ENCODE measurements at regions not wholly inside any gene's neighbourhood (a gene's known extent, or its start where the extent isn't known, plus 50 kb on each side); places are given as distances from the start of the nearest gene placed in this dataset.

DNA sequence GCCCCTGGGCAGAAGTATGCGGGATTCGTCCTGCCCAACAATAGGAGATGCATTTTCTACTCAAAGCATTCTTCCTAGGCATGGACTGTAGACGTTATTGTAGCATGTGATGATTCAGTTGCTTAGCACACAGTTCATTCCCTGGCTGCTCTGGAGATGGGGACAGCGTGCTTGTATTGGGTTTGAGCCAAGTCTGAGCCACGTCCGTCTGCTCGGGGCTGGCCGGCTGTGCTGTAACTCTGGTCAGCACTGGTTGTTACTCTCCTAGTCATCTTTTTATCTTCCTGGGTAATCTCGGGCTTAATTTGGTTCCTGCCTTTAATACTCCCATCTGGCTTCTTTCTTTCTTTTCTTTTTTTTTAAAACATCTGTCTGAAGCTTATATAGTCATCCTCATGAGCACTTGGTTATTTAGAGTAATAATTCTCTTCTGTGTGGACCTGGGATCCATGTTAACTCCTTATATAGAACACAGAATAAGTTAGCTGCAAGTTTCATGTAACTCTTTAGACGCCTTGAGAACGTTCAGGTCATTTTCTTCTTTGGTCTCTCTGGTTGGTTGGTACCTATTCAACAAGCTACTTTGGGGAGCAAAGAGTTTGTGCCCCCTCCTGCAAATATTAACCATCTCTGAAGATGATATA, 118.8 kb upstream of the RPS23 start:
- DNase-seq (ENCODE audit: low spot score): peak; percentile 30

DNA sequence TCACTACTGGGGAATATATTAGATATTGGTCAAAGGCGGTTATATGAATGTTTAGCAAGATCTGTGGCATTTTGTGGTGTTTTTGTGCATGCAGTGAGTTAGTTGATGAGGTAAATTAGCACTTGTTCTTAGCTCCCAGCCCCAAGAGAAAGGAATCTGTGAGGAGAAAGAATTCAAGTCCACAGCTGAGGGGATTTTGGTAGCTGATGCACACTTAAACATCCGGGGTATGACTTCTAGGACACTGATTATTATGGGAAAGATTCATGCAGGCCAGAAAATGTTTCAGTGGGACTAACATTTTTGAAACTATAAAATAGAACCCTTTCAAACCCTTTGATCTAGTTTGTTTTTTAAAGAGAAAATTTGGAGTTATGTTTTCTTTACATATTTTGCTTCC, 118.2 kb upstream of the RPS23 start:
- no peak for DNase-seq (ENCODE audit: low spot score)

DNA sequence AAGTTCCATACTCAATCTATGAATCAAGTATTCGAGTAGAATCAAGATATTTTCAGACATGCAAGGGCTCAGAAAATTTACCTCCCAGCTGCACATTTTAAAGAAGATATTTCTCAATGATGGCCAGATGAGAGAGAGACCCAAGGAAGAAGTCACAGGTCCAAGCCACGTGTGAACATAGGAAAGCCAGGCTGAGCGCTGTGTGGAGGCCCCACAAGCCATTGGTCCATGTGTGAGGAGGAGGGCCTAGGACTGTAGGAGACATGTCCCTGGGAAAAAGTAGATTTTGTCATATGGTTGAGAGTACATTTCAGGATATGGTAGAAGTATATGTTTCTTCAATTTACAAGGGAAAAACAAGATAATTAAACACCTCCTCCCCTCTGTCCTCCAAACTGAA, 115.8 kb upstream of the RPS23 start:
- DNase-seq (ENCODE audit: low spot score): no peak

DNA sequence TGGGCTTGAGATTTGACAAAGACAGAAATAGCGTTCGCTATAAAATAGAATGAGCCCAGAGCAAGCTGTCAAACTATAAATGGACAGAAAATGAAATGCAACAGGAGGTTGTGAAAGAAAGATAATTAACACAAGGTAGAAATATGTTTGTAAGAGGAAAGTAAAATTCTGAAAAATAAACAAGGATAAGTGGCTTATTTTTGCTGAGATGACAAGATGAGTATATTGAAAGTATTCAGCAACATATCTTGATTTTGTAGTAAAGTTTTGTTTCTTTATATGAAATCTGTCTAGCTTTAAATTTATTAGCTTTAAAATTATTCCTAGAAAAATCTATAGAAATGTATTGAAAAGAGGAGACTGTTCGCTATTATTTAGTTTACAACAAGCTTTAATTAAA, 111.9 kb upstream of the RPS23 start:
- no peak for DNase-seq (ENCODE audit: low spot score)

DNA sequence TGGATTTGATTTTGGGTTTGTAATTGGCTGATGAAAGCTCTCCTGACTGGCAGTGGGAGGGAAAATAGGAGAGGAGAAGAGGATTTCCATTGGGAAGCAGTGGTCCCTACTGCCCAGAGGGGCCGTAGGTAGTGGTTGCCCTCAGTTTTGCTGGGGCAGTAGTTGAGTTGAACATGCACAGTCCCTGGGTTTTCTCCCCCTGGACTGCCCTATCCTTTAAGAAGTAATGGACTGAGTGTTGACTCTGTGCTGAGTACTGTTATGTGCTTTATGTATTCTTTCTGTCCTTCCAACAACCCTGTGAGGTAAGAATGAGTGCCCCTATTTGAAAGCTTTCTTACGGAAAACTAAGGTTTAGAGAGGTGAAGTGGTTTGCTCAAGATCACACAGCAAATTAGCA, 111.2 kb upstream of the RPS23 start:
- no peak for DNase-seq (ENCODE audit: low spot score)

DNA sequence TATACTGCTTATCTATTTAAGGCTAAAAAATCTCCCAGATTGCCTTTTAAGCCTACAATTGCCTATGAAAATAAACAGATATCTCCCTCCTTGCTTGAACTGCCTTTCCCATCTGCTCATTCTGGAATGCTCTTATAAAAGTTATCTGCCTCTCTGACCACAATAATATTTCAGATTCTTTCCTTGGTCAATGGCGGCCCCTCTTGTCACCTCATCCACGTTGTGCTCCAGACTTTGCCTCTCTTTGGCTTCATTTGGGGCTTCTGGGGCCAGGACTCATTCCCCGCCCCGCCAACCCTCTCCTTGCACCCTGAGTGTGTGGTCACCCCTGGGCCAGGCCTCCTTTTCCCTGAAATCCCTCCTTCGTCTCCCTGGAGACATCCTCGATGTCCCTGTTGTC, 110.0 kb upstream of the RPS23 start:
- no peak for DNase-seq (ENCODE audit: low spot score)

DNA sequence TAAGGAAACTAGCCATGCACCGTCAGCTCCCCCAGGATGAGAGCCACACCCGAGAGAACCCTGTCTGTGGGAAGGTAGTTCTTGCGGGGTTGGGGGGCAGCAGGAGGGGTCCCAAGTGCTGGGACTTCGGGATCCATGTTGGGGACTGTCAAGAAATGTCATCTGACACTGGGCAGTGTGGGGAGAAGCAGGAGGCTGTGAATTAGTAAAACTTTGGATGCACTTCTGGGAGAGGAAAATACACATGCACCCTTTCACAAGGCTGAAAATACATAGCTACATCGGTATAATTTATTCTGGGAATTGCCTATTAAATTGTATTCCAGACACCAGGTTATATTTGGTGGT, 109.6 kb upstream of the RPS23 start:
- DNase-seq (ENCODE audit: low spot score): no peak

DNA sequence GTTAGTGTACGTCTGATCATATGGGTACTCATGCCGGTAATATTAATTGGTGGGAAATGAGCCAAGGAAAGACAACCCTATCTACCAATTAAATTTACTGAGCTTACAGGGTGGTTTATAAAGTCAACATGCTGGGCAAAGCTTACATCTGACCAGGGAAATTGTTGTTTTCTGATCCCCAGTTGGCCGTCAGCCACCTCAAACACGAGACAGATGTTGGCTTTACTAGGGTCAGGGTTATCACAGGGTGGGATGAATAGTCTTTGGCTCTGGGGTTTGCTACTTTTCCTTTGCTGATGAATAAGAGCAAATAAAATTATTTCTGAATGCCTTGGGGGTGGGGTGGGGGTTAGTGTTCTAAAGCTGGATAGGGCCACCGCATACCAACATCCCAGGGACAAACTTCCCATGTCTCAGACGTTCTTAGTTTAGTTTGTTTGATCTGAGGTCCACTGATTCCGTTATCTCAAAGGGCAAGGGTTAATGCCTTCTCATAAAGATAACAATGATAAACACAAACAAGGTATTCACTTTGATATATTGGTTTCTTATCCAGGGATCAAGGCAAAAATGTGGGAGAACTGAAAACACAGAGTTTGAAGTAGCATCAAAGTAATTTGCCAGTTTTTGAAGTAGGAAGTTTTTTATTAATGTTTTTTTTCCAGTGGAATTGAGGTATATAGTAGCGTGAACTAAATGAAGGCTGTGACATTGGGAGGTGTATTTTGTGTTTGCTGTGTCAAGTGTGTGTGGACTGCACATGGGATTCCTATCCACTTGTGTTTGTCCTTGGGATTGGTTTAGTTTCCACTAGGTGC, 109.1 kb upstream of the RPS23 start:
- peak; percentile 22 for DNase-seq (ENCODE audit: low spot score)

DNA sequence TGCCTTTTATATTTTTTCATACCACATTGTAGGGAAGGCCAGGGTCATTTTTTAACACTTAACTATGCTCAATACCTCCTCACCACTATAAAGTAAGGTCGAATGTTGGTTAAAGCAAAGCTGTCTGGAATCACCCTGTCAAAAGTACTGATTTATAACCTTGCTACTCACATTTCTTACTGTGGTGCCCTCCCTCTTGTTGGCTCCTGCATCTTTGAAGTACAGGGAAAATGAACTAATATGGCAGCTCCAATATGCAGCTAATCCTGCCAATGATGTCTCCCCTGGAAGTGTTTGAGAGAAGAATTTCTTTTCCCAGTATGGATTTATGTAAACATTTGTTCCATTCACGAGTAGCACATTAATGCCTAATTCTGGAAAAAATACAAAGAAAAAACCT, 108.4 kb upstream of the RPS23 start:
- DNase-seq (ENCODE audit: low spot score): no peak

DNA sequence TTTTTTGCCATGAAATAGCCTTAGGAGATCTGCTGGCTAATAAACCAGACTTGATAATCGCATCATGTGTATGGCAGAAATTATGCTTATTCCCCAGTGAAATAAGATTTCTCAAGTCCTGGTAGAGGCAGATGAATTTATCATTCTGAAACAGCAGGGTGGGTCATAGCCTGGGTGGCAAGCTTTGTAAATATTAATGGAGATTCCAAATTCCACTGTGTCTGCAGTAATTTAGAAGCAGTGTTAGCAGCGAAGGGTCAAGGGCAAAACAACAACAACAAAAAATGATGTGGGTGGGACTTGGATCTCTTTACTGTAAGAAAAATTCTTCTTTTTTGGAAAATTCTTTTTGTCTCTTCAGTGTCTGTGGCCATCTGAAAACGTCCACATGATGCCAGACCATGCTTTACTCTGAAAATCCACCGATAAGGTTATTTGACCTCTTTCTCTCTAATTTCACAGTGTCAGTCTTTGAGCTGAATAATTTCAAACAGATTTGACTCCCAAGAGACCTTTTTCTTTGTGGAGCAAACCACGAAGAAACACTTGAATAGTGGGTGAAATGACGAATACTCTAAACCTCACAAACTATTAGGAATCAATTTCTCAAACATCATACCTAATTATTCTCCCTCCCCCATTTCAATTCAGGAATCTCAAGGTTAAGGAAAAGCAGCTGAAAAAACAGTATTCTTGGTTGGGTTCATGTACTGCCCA, 106.0 kb upstream of the RPS23 start:
- DNase-seq (ENCODE audit: low spot score): no peak

DNA sequence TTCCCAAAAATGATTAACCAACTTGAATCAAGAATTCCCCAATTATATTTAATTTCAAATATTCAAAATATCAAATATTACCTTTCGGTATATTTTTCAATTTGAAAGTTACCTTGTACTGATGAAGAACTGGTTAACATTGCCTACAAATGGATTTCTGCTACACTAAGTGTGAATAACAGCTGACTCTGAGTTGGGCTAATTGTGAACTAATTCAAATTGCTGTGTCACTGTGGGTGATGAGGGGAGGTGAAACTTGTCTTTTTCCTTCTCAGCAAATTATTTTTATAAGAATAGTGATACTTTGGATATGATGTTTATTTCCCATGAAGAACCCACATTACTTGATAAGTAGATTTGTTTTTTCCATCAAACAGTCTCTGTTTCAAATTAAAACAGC, 103.4 kb upstream of the RPS23 start:
- DNase-seq (ENCODE audit: low spot score): no peak

DNA sequence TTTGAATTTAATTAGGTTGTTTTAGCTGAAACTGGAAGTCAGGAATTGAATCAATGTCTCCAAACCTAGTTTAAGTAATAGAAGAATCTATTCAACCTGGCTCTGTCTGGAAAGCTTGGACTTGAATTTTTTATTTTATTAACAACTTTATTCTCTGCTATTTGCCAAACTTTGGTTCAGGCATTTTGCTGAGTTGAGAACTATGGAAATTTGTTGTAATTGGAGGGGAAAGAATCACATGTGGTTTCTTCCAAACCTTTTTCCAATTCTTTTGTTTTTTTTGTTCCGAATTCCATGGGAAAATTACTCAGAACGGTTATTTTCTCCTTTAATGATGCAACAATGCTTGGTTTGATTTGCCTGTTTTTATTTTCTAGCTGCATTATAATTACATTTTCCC, 98.2 kb upstream of the RPS23 start:
- DNase-seq (ENCODE audit: low spot score): no peak

DNA sequence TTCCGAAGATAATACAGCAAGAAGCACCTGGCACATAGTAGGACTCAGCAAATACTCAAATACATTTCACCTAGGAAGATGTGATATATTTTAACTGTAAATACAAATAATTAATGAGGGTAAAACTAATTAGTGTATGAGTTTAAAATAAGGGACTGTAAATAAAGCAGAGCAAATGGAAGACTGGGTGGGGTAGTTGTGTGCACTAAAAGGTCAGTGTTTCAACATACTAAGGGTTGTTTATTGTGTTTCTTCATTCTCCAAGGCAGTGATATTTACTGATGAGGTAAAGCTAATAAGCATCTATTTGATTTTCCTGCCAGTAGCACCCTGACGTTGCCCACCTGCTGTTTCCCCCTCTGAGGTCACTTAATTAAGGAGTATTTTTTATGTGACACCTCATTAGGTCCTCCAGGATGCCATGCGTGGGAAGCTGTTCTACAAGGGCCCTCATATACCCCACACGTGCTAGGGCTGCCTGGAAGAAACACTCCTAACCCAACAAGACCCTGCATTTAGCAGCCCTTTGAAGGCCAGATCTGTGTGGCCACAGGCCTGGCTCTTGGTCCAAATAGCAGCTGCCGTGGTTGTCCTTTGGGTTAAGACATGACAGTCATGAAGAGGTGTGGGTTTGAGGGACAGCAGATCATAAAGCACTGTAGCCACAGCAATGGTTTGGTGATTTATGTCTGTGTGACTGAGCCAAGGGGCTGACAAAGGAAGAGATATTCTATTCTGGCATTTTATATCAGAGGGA, 97.5 kb upstream of the RPS23 start:
- peak; percentile 4 for DNase-seq (ENCODE audit: low spot score)

DNA sequence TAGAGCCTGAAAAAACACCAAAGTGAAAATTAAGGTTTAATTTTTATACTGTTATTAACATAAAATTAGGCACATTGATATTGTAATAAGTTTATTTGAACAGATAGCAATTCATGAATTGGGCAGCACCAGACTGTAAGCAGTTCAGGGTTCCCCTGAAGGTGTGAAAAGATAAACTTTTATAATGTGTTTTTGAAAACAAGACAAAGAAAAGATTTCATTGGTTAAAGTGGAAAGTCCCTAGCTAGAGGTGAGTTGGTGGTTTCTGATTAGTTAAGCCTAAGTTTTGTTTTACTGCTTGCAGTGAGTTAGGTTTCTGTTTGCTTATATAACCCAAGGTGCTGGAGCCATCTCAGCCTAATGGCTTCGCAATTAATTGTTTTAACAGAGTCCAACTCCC, 96.5 kb upstream of the RPS23 start:
- DNase-seq (ENCODE audit: low spot score): no peak

DNA sequence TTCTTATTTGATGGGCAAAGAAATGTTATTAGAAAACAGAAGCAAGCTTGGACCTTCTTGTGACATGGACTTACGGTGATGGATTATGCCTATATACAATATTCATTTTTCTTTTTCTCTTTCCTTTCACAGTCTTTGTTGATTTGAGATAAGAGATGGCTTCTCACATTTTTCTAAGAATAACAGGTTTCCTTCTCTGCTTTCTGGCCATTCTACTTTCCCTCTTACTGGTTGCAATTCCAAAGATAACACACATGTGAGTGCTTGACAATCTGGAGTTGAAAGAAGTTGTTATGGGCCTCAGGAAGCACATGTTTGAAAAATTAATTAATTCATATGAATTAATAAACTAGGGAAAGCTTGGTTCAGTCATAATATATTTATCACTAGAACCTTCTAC, 89.8 kb upstream of the RPS23 start:
- no peak for DNase-seq (ENCODE audit: low spot score)

DNA sequence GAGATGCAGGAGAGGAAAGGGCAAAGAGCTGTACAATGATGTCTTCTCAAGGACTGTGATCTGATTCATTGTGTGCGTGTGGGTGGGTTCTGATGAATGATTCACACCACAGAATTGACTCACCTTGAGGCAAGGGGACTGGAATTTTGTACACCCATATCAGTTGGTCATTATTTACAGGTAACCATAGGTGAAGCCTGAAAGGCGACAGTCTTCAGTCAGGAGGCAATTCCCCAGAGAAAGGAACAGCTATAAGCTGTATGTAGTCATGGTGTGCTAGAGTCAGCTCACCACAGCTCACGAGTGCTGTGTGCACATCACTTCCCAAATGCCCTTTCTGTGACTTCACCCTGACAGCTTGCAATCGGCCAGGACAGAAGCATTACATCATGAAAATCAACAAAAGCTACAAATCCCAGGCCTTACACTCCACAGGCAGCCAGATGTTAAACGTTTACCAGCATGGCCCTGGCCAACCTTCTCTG, 87.6 kb upstream of the RPS23 start:
- DNase-seq (ENCODE audit: low spot score): no peak

DNA sequence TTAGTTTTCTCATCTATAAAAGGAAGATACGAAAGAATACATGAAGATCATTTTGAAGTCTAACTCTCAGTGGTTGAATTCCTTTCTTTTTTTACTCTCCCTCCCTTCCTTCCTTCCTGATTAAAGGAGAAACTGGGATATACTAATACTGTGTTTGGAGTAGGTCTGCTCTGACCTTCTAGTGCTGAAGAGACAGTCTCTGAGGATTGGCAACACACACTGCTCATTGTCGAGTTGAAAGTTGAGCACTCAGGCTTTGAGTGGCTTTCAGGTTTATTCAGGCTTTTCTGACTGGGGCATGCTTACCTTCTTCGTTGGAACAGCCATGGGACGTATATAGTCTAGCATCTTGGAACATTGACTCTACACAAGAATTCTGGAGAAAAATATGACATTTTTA, 86.9 kb upstream of the RPS23 start:
- DNase-seq (ENCODE audit: low spot score): no peak

DNA sequence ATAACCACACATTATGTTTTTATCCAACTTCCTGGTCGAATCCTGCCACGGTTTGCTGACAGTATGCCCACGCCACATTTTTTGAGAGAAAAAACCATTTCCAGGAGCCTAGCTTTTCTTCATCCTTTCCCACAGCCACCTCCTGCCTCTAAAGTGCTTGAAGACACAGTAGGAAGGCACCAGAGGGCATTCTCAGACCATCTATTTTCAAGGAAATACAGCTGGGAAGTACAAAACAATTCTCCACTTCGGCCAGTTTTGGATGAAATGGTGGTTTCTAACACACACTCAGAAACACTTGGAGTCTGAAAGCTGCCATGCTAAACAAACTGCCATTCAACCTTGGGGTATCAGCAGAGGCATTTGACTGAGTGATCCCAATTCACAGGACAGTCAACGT, 86.3 kb upstream of the RPS23 start:
- DNase-seq (ENCODE audit: low spot score): no peak

DNA sequence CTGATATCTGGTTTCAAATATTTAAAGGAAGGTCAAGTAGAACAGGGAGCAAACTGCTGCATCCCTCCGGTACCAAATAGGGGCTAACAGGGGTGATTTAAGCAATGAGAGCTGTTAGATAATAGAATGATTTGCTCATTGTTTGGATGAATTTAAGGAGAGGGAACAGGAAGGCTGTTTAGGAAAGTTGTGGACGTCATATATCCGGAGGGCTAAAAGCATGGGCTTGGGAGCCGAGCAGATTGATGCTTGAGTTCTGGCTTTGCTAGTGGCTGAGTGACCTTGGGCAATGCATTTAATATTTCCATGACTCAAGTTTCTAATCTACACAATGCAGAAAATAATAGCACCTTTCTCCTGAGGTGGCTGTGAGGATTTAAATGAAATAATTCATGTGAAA, 85.4 kb upstream of the RPS23 start:
- no peak for DNase-seq (ENCODE audit: low spot score)

DNA sequence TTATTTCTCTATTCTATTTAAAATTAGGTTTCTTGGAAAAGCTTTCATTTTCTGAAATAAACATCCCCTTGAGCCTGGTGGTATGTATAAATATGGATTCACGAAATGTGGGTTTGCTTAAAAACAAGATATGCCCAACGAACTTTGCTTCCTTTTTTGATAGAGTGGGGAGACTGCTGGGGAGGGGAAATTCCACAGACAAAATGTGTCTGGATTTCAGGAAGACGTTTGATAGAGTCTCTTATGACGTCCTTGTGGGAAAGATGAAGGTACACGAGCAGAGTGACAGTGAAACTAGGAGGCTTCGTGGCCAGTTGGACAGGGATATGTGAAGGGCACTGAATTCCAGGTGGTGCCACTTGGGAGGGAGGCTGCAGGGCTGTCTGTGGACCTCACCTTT, 84.5 kb upstream of the RPS23 start:
- no peak for DNase-seq (ENCODE audit: low spot score)

DNA sequence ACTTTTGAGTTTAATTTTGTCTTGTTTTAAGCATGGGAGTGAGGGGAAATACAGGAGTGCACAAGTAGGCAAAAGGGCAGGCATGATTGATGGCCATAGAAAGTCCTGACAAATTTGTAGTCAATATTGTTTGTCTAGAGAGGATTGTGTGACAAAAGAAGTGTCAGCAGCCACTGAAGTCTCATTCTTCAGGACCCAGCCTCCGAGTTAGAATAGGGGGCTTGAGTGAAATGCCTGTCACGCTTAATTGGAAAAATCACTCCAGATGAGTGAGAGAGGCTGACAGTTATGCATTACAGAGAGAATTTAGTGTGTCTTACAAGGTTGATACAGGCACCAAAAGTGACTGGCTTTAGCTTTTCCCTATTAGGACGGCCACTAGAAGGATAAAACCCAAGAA, 81.9 kb upstream of the RPS23 start:
- DNase-seq (ENCODE audit: low spot score): no peak

DNA sequence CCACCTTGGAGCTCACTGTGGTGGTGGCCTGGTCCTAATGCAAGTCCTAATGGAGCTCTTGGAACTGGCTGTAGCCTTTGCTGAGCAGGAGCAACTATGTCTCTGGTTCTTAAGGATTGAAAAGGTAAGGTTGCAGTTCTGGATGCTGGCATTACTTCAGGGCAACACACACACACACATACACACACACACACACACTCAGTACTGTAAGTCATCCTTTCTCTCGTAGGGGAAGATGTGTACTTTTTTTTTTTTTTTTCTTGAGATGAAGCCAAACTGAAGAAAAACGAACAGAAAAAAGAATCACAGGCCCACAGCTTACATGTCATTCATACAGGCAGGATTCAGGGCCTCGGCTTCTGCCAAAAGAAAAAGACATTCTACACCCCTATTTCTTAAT, 81.1 kb upstream of the RPS23 start:
- DNase-seq (ENCODE audit: low spot score): no peak

DNA sequence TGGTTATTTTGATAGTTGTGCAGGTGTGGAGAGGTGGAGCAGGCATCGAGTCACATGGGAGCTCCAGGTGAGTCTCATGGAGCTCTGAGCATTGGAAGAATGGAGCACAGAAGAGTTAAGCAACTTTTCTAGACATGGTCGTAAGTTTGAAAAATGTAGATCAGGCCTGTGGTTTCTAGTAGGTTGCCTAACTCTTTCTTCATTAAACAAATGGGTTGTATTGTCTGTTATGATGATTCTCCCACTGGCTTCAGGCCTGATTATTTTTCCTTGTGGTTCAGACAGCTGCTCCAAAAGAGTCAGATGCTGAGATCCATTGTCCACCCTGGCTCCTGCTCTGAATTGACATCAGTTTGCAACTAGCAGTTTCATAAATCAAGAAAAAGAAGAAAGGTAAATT, 80.3 kb upstream of the RPS23 start:
- DNase-seq (ENCODE audit: low spot score): no peak

Data from HuH-7.5 (cell line).